GM21528 (cell line): ENCODE measurements at regions not wholly inside any gene's neighbourhood (a gene's known extent, or its start where the extent isn't known, plus 50 kb on each side); places are given as distances from the start of the nearest gene placed in this dataset.
"Not testable (repeated sequence)": the region's sequence is repeated elsewhere in the genome, so short reads cannot be mapped to it uniquely, and the experiment has no call there.

Experiments used
- ATAC-seq: cut with Tn5 transposase; IDR thresholded peaks from one replicate; pipeline ENCODE4 v1.9.1; 2021; ENCODE audit warnings: mild to moderate bottlenecking, moderate library complexity; ENCODE audit not compliant: unreplicated experiment, low FRiP score

- no peak for ATAC-seq
Measured at GRCh38 chr9:113738893-113739604, 137.1 kb upstream of the ZNF618 start.

- not testable (repeated sequence) for ATAC-seq
Measured at GRCh38 chr9:113739605-113740507, 136.3 kb upstream of the ZNF618 start.

- not testable (repeated sequence) for ATAC-seq
Measured at GRCh38 chr9:113740508-113741500, 135.3 kb upstream of the ZNF618 start.

- ATAC-seq, result no peak
Measured at GRCh38 chr9:113741886-113742854, 133.9 kb upstream of the ZNF618 start.

GRCh38 chr9:113742878-113743277 lies 133.2 kb upstream of the ZNF618 start:
- no peak for ATAC-seq

GRCh38 chr9:113746486-113746885 lies 129.6 kb upstream of the ZNF618 start:
- ATAC-seq, result no peak

GRCh38 chr9:113748135-113748534 lies 128.0 kb upstream of the ZNF618 start:
- no peak for ATAC-seq

GRCh38 chr9:113753398-113754119 lies 122.5 kb upstream of the ZNF618 start:
- ATAC-seq, result no peak

GRCh38 chr9:113754739-113755138 lies 121.4 kb upstream of the ZNF618 start:
- ATAC-seq, result no peak

- no peak for ATAC-seq
Measured at GRCh38 chr9:113755433-113755832, 120.7 kb upstream of the ZNF618 start.

- ATAC-seq, result no peak
Measured at GRCh38 chr9:113756476-113757192, 119.5 kb upstream of the ZNF618 start.

- ATAC-seq, result no peak
Measured at GRCh38 chr9:113763429-113763828, 112.7 kb upstream of the ZNF618 start.

GRCh38 chr9:113764572-113764971 lies 111.5 kb upstream of the ZNF618 start:
- ATAC-seq, result no peak

- no peak for ATAC-seq
Measured at GRCh38 chr9:113769412-113769811, 106.7 kb upstream of the ZNF618 start.

GRCh38 chr9:113770396-113770795 lies 105.7 kb upstream of the ZNF618 start:
- ATAC-seq, result no peak

GRCh38 chr9:113771199-113771598 lies 104.9 kb upstream of the ZNF618 start:
- ATAC-seq, result no peak

GRCh38 chr9:113772121-113772810 lies 103.8 kb upstream of the ZNF618 start:
- no peak for ATAC-seq
